DMS 273 (cell line): ENCODE measurements at regions not wholly inside any gene's neighbourhood (a gene's known extent, or its start where the extent isn't known, plus 50 kb on each side); places are given as distances from the start of the nearest gene placed in this dataset.
A peak's percentile ranks its signal among the peaks of the same experiment; 100 is the strongest.
"Not testable (repeated sequence)": the region's sequence is repeated elsewhere in the genome, so short reads cannot be mapped to it uniquely, and the experiment has no call there.

Experiments used
- DNase-seq: peaks from one replicate; lab custom pipeline; 2025; ENCODE audit not compliant: unreplicated experiment; lab: John Stamatoyannopoulos, UW

DNA sequence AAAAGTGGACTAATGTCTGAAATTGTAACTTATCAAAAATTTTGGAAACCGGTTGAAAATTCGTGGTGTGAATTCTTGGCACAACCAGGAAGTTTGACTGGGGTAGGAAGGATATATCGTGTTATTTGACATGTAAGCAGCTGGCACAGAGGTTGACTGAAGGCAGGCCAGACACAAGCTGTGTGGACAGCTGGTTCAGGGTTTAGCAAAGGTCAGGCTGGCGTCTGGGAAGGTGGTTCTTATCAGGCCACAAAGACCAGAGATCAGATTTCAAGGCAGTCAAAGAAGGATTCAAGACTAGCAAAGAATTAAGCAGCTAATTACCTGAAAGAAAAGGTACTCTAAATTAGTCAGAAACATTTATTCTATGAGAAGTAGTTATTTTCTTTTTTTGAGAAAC lies 450.2 kb upstream of the MDGA2 start:
- DNase-seq: peak; percentile 33

DNA sequence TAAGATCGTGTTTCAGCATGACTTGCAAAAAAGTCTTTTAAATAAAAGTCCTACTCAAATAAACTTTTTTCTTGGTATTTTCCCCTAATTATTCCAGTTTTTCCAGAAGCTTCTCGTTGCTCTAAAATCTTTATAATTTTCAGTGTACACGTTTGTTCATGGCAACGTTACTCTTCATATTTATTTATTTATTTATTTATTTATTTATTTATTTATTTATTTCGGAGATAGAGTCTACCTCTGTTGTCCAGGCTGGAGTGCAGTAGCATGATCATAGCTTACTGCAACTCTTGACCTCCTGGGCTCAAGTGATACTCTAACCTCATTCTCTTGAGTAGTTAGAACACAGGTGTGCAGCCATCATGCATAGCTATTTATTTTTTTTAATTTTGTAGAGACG lies 438.3 kb upstream of the MDGA2 start:
- DNase-seq: no peak

DNA sequence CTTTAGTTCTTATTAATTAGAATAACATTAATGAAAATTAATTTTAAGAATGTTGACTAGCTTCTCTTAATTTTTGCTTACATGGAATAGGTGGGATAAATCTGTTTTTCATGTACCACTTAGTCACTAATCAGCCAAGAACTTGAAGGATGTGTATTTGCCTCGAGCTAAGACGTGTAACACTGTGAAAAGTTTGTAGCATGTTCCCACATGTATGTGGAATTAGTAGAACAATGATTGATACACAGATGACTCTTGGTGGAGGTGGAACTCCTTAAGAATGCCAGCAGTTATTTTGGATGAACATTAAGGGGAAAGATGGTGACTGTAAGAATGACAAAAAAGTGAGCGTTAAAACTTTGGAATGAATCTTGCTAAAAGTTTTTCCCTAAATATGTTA lies 435.7 kb upstream of the MDGA2 start:
- DNase-seq: no peak

DNA sequence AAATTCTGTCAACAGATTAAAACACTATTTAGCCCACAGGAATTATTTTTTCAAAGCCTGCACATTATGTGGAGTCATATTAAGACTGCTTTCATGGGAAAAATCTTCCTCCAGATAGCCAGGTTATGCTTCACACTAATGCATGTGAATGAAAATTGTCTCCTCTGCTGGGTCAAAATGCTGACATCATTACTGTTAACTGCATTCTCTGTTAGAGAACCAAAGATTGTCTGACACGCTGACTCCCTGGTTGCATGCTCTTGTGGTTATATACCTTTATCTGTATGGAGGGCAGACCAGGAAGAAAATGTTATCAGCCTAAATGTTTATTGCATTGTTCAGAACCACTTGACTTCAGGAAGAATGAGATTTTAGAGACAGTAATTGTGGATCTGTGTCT lies 432.2 kb upstream of the MDGA2 start:
- DNase-seq: no peak

DNA sequence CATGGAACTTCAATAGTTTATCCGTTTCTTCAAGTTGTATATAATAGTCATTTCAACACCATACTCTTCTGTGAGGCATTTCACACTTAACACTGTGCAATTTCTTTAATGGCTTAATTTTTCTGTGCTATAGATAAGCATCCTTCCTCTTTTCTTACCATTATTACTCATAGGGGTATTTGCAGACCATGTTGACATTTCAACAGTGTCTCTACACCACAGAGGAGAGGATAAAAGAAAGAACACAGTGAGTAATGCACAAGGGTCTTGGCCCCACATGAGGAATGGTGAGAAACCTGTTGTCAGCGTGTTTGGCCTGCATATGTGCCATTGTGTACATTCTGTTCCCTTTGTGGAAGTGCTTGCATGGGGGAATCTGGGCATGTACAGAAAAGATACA lies 421.5 kb upstream of the MDGA2 start:
- DNase-seq: no peak

DNA sequence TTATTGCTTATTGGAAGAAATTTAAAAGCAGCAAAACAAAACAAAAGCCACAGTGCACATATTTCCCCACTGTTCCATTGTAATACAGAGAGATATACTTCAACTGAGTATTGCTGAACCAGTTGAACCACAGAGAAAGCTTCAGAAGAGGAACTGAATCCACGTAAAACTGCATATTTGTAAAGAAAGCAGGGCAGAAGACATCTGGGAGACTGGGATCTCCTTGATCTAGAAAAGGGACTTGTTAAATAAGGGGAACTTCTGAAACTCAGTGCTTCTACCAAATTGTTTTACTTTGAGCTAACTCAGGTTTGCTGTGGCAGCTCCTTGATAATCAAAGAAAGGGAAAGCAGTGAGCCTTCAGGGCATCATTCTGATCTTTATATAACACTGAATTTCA lies 411.1 kb upstream of the MDGA2 start:
- DNase-seq: no peak

DNA sequence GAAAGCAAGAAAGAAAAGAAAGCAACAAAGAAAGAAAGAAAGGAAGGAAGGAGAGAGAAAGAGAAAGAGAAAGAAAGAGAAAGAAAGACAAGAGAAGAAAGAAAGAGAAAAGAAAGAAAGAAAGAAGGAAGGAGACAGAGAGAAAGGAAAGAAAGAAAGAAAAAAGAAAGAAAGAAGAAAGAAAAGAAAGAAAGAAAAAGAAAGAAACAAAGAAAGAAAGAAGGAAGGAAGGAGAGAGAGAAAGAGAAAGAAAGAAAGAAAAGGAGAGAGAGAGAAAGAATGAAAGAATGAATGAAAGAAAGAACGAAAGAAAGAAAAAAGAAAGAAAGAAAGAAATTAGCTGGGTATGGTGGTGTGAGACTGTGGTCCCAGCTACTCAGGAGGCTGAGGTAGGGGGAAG lies 400.1 kb upstream of the MDGA2 start:
- no peak for DNase-seq

DNA sequence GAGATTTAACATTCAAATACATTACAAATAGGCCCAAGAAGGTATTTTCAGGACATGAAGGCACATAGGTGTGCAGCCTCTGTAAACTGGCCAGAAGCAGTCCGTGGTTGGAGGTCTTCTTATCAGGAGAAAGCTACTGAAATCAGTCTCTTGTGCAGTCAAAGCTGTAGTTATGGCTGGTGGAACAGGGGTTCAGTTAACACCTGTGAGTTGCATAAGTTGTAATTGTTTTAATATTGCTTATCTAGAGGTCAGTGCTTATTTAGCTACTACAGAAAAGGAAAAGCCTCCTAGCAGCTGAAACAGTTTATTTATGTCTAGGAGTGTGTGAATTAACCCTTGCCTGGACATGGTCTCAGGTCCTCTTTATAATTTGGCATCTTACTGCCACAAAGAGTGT lies 377.6 kb upstream of the MDGA2 start:
- no peak for DNase-seq

DNA sequence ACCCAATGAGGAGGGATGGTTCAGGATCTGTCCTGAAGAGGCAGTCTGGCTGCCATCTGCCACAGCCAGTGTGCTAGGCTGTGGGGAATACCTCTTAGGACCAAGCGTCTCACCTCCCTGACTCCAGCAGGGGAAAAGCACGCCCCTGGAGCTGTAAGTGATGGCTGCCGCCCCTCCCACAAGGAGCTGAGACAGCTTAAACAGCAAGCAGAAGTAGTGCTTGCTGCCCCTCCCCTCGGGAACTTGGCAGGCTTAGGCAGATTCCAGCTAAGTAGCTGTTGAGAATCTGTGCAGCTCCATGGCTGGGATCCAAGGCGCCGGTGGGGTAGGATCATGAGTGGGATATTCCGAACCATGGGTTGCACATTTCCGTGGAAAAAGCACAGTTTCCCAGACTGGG lies 360.4 kb upstream of the MDGA2 start:
- no peak for DNase-seq

DNA sequence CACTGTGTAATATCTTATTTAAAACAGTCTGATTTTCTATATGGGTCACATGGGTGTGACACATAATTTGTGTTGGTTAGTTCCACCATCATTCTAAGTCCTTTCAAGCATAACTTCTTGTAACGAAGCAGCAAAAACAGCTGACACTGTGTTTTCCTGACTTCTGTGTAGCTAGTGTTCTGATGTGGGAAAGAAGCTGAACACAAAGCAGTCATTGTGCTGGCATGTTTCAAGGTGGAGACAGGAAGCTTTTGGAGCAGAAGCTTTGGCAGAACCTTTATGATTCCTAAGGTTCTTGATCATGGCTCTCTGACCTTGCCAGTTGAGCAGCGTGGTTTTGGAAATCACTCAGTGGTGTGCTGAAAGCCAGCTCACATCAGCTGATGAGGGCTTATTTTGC lies 351.7 kb upstream of the MDGA2 start:
- DNase-seq: no peak

DNA sequence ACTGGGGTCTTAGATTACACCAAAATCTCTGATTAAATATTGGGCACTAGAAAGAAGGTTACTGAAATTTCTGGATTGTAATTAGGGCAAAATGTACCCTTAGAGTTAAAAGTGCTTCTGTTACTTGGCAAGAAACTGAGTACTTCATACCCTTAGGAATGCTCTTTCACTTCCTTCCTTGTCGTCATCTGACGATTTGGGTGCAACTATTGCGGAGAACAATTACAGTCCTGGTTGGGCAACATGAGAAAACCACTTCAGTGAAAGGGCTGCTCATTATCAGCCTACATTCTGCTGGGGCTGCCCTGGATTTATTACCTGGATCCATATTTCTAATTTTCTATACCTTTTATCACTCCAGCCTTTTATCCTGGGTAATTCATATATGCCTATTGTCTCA lies 348.5 kb upstream of the MDGA2 start:
- DNase-seq: no peak

DNA sequence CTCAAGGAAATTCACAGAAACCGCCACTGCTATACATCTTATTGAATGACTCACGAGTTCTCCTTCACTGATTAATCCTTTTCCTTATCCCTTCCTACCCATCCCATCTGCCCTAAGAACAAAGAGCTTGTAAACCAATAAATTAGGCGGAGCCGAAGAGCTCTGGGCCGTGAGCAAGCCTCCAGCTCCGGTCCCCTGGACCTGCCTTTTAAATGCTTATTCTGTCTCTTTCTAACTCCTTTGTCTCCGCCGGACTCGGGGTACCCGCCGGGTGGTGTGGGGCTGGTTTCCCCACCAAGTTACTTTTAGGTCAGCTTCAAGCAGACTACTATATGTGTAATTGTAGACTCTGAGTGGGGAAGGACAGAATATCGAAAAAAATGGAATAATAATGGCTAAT lies 336.1 kb upstream of the MDGA2 start:
- DNase-seq: not testable (repeated sequence)

DNA sequence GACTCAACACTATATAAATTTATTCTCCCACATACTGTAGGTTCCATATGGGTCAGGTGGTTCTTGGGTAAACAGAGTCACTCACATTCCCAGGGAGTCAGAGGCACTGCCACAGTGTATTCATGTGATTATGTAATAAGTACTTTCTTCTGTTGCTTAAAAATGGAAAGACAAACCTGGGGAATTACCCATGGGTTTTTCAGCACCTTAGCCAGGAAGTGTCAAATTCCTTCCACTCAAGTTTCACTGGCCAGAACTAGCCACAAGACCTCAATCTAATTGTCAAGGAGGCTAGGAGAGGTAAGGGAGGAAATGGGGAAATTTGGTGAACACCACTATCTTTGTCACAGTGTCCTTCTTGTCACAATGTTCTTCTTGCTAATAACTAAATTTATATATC lies 333.2 kb upstream of the MDGA2 start:
- no peak for DNase-seq

DNA sequence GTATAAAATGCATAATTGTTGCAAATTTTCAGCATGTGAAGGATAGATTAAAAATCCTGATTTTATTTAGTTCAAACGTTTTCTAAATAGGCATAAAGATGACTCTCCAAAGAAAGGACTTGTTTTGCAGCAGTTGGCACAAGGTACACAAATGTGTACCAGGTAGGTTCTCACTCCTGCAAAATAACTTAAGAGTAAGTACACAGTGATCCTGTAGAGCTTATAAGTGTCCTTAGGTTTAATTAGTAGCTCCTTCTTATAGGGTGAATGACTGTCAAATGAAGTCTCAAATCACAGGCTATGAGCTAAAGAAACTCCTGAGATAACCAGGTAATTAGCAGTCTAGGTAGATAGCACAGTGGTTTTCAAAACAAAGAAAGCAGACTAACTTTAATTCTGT lies 330.6 kb upstream of the MDGA2 start:
- no peak for DNase-seq

DNA sequence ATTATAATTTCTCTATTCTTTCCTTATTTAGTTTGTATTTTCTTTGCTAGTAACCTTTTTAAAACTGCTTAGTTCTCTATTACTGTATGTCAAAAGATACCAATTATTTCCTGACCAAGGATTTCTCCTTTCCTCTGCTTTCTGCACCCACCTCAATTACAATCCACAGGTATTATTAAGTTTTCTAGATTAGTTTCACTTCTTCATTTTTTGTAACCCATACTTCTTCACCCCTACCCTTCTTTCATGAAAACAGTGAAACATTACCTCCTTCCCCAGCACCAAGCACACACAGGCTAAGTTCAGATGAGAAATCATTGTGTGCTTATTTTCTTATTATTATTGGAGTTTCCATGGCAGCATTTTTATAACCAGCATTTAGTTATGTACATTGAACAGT lies 318.5 kb upstream of the MDGA2 start:
- no peak for DNase-seq

DNA sequence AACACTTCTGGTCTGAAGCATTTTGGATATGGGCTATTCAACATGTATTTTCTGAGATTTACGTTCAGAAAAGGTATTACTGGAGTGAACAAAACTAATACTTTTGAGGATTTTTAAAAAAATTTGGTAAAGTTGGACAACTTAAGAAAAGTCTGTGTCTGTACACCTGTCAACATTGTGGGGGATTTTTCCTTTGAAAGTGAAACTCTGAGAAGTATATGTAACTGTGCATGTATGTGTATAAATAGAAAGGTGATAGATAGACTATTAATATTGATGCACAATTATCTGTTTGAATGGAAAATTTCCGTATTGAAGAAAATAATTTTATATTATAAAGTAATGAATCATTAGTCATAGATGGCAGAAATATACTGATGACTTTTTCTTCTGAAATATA lies 312.8 kb upstream of the MDGA2 start:
- DNase-seq: no peak

DNA sequence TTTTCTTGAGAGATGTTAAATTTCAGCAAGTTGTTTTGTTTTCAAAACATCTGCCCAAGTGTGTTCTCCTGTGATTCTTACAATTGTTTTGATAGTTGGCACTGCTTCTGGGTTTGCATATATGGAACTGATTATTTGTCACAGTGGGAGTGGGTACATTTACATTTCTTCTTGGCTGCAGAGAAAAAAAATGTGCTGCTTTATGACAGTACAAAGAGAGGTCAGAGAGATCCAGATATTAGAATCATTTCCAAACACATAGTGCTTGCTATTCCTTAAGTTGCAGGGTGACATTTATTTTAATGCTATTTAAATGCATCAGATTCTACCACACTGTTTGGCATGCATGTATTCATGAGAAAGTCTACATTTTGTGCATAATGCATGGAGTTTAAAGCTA lies 303.5 kb upstream of the MDGA2 start:
- no peak for DNase-seq

DNA sequence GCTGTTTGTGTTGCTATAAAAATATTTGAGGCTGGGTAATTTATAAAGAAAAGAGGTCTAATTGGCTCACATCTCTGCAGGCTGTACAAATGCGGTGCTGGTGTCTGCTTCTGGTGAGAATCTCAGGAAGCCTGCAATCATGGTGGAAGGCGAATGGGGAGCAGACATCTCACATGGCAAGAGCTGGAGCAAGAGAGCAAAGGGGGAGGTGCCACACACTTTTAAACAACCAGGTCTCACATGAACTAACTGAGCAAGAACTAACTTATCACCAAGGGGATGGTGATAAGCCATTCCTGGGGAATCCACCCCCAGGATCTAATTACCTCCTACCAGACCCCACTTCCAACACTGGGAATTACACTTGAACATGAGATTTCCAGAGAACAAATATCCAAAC lies 300.7 kb upstream of the MDGA2 start:
- DNase-seq: no peak

DNA sequence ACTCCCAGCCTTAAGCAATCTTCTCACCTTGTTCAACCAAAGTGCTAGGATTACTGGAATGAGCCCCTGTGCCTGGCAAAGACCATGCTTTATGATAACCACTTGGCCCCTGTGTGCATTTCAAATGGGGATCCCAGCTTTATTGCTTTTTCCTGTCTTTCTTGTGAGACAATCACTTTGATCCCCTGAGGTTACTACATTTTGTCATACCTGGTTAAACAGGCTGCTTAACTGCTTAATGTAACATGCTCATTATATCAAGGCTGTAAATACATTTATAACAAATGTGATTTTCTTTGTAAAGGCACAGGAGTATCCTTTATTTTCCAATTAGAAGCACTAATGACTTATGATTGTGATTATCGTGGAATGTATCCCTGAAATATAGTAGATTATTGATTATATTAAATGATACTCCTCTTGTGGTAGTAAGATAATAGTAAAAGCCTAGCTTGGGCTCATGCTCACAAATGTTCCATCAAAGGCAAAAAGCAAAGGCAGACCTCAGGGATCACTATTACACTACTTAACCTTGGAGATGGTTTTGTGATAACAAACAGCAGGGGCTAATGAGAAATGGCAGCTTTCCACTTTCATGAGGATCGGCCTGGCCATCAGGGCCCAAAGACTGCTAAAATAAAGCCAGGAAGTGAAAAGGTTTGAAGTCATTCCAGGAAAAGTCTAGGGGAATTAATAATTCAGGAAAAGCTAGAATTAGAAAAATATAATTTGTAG lies 290.8 kb upstream of the MDGA2 start:
- DNase-seq: no peak

DNA sequence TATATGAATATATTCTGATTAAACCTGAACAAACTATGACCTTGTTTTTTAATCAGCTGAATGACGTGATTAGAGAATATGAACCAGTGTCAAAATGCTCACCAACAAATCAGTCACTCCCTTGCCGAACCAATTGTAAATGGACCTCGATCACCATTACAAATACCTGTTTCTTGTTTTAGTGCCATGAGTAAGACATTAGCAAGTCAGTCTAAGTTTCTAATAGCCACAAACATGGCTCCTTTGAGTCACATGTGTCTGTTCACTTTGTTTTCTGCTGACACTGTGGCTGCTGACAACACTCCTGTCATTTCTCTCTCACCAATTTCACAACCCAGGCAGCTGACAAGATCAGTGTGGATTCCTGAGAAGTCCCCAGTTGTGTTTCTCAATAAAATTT lies 286.2 kb upstream of the MDGA2 start:
- no peak for DNase-seq

DNA sequence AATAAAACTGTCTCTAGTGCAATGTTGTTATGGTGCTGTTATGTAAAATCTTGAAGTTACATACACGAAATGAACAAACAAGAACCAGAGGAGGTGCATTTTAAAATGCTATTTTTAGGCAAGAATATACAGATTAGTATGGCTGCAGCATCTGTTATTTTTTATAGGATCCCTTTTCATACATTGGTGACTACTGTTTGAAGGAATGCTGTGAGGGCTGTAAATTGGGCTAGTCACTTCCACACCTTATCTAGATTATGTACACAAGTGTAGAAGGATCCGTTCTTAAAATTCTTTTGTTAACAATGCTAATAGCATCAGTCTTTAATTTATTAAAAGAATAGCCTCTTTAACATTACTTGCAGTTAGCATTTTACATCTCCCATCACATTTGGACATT lies 284.3 kb upstream of the MDGA2 start:
- DNase-seq: no peak

DNA sequence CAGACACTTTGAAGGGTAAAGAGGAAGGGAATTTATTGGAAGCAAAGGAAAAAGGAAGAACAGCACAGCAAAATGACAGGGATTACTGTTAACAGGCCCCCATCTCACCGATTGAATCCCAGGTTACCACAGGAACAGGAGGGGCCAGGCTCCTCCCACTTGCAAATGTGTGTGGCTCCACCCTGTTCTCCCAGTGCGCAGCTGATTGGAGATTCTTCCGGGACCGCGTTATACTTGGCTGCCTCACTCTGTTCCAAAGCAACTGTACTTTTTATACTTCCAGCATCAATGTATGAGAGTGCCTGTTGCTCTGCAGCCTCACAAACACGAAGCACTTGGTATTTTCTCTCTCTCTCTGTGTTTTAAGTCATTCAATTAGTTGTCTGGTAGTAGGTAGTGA lies 273.6 kb upstream of the MDGA2 start:
- no peak for DNase-seq

DNA sequence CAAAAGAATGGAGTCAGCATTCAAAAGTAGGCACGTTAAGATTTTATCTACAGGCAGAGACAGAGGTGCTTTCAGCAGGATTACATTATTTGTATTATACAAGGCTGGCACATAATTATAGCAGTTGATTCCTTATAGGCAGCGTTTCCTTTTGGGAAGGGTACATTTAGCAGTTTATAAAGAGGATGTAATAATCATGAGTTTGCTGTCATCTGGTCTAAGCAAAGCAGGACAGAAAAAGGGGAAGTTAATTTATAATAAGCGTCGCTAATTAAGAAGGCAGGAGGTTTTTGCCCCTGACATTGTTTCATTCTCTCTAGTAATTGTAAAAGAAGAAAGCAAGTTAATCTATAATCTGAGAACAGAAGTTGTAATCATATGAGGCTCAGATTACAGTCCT lies 259.9 kb upstream of the MDGA2 start:
- no peak for DNase-seq

DNA sequence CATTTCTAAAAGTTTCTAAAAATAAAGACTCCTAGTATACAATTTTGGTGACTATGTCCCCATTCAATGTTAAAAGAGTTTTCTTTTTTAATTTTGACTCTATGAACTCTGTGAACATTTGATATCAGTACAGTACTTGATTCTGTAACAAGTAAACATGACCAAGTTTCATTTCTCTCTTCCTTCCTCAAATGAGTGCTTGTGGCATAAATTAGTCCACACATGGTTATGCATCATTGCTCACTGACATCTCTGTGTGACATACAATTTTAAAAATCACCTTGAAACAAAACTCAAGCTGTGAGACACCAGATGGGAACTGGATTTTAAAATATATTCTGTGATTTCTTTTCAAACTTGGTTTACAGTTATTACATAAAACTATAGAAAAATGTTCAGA lies 253.9 kb upstream of the MDGA2 start:
- no peak for DNase-seq
